Adrenal gland (tissue), 9 donors: ENCODE measurements at regions not wholly inside any gene's neighbourhood (a gene's known extent, or its start where the extent isn't known, plus 50 kb on each side); places are given as distances from the start of the nearest gene placed in this dataset.

ENCODE experiments used
- DNase-seq, 7 donors: peaks; one replicate each; pipeline ENCODE4 v3.0.0-alpha.2; 2019 to 2020
- H3K27ac ChIP-seq, 5 donors: fragments of 200-600 bp; sonication (generic) in 4 of 5; 1 replicate in 3 of 5; 2 replicates in 2 of 5; pipeline versions ENCODE4 v1.5.1 to v1.8.0; 2016 to 2020; ENCODE audit warnings: mild to moderate bottlenecking in 1 of 5
- H3K27me3 ChIP-seq: fragments of 200-600 bp; 2 replicates; pipeline ENCODE4 v1.8.0; 2021
- H3K36me3 ChIP-seq, 2 donors: fragments of 200-600 bp; replicated peaks in 1 of 2; 1 replicate in 1 of 2; 2 replicates in 1 of 2; pipeline versions ENCODE4 v1.5.1 to v1.8.0; 2018 to 2022
- H3K4me1 ChIP-seq, 2 donors: fragments of 200-600 bp; replicated peaks in 1 of 2; 1 replicate in 1 of 2; 2 replicates in 1 of 2; pipeline versions ENCODE4 v1.5.1 to v1.8.0; 2018 to 2021
- H3K4me3 ChIP-seq, 4 donors: fragments of 200-600 bp; sonication (generic) in 3 of 4; one replicate each; pipeline ENCODE4 v1.5.1; 2016 to 2018
- H3K9me3 ChIP-seq, 3 donors: fragments of 200-600 bp; sonication (generic) in 1 of 3; replicated peaks in 1 of 3; 1 replicate in 2 of 3; 2 replicates in 1 of 3; pipeline versions ENCODE4 v1.5.1 to v1.8.0; 2016 to 2021
- POLR2A ChIP-seq, 2 donors: fragments of 450-650 bp; IDR thresholded peaks; one replicate each; pipeline ENCODE4 v1.6.1; 2017; ENCODE audit warnings: antibody characterized with exemption in 2 of 2, mild to moderate bottlenecking in 2 of 2, moderate library complexity in 1 of 2
- WGBS, 4 donors: extraction: QIAGEN DNeasy Blood & Tissue Kit in 2 of 4; methylation state at CpG; one replicate each; pipeline versions ENCODE4 v1.1.5 to v1.1.7; 2013 to 2017; 5-methylcytosine and 5-hydroxymethylcytosine counted together
- intact Hi-C, 2 donors: fragments of 100-400 bp; cut with DNase I; formaldehyde crosslinking; loops; one replicate each; pipeline versions ENCODE4 v1.14.1 to v1.15.0; 2022 to 2023
- TF ChIP-seq, protein P1 (sequence below), 6 experiments: fragments of 450-650 bp in 4 of 6; fragments of 200-600 bp in 2 of 6; sonication (generic) in 1 of 6; IDR thresholded peaks; 1 replicate in 5 of 6; 2 replicates in 1 of 6; pipeline versions ENCODE4 v1.5.1 to v1.8.0; 2016 to 2021; ENCODE audit warnings: antibody characterized with exemption in 6 of 6, mild to moderate bottlenecking in 2 of 6, moderate library complexity in 1 of 6
- donor health status: healthy with polysubstance abuse.
- donor health status: Bipolar disorder and iron deficiency.
- donor health status: DM: yes; HTN: yes; CAD: no.
- donor health status: DM: no; HTN: no; CAD: no.
- donor health status: DM: no; HTN: no; CAD: no.

DNA sequence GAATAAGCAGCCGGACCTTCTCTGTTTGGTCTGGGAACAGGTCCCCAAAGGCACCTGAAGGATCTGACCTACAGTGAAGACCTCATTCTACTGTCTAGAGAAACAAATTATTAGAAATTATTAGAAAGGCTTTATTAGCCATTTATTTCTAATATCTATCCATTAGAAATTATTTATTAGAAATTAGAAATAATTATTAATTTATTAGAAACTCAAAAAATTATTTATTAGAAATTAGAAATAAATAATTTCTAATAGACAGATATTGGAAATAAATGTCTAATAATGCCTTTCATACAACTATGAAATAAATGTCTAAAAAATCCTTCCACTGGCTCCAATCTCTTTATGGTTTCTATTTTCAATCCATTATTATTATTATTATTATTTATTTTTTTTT, 285.7 kb upstream of the ERCC4 start:
- no peak for DNase-seq
- Histone ChIP-seq H3K9me3 (no peaks in the 10 kb centered on the region), H3K27me3 (no peaks in the 10 kb centered on the region), H3K36me3 (no peaks in the 10 kb centered on the region), H3K27ac (no peak overlapping the region), H3K4me3 (no peak overlapping the region), H3K4me1 (no peaks in the 10 kb centered on the region)
- intact Hi-C loops = no loop called here
- WGBS, 4 donors = 92 to 100% (median 96%) methylated on average over 1 of the region's 1 CpG
- TF ChIP-seq, protein P1, sequence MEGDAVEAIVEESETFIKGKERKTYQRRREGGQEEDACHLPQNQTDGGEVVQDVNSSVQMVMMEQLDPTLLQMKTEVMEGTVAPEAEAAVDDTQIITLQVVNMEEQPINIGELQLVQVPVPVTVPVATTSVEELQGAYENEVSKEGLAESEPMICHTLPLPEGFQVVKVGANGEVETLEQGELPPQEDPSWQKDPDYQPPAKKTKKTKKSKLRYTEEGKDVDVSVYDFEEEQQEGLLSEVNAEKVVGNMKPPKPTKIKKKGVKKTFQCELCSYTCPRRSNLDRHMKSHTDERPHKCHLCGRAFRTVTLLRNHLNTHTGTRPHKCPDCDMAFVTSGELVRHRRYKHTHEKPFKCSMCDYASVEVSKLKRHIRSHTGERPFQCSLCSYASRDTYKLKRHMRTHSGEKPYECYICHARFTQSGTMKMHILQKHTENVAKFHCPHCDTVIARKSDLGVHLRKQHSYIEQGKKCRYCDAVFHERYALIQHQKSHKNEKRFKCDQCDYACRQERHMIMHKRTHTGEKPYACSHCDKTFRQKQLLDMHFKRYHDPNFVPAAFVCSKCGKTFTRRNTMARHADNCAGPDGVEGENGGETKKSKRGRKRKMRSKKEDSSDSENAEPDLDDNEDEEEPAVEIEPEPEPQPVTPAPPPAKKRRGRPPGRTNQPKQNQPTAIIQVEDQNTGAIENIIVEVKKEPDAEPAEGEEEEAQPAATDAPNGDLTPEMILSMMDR (IDR thresholded peaks at IDR 0.05) = no peak
- TF ChIP-seq POLR2A (IDR thresholded peaks at IDR 0.05) = no peak

DNA sequence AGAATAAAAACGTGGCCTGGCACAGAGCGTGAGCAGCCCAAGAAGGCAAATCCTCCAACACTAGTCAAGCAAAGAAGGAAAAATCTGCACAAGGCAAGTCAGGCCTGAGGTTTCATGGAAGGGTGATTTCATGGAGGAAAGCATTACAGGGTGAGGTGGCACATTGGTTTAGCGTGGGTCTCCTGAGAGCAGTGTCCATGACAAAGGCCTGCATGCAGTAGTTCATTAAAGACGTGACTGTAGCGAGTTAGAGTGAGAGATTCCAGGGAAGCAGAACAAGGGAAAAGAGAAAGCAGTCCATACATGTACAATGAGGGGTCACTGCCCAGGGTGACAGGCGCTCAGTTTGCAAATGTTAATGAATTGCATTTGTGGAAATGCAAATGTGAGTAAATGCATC, 285.0 kb upstream of the ERCC4 start:
- no peaks in the 10 kb centered on the region for H3K36me3 ChIP-seq

DNA sequence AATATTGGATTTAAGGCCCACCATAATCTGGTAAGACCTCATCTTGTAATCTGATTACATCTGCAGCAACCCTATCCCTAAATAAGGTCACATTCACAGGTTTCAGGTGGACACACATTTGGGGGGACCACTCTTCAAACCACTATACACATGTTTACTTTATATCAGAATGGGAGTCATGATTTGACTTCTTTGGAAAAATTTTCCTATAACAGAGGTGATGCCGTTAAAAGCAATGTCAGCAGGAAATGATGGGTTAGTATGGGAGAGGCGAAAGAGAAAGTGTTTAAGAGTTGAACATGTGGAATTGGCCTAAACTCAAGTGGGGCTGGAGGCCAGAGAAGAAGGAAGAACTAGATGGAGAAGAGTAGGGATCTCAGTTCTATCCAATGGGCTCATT, 281.7 kb upstream of the ERCC4 start:
- DNase-seq = no peak
- H3K9me3 ChIP-seq = no peaks in the 10 kb centered on the region
- 85 to 93% (median 88%) methylated on average over 2 of the region's 2 CpGs for WGBS, 4 donors
- H3K27me3 ChIP-seq = no peaks in the 10 kb centered on the region
- no peaks in the 10 kb centered on the region for H3K36me3 ChIP-seq
- H3K4me3 ChIP-seq = no peak overlapping the region
- intact Hi-C loops = no loop called here
- TF ChIP-seq, protein P1 (IDR thresholded peaks at IDR 0.05) = no peak
- TF ChIP-seq POLR2A (IDR thresholded peaks at IDR 0.05) = no peak
- H3K27ac ChIP-seq = no peak overlapping the region
- no peaks in the 10 kb centered on the region for H3K4me1 ChIP-seq

More for the DNA sequence above, 285.0 kb upstream of the ERCC4 start:
- Histone ChIP-seq H3K4me3 (no peak overlapping the region), H3K4me1 (no peaks in the 10 kb centered on the region), H3K27ac (no peak overlapping the region), H3K9me3 (no peaks in the 10 kb centered on the region), H3K27me3 (no peaks in the 10 kb centered on the region)
- 83 to 91% (median 90%) methylated on average over 6 of the region's 6 CpGs for WGBS, 4 donors
- intact Hi-C loops = no loop called here
- DNase-seq = no peak
- TF ChIP-seq, protein P1 (IDR thresholded peaks at IDR 0.05) = no peak
- no peak for TF ChIP-seq POLR2A (IDR thresholded peaks at IDR 0.05)

DNA sequence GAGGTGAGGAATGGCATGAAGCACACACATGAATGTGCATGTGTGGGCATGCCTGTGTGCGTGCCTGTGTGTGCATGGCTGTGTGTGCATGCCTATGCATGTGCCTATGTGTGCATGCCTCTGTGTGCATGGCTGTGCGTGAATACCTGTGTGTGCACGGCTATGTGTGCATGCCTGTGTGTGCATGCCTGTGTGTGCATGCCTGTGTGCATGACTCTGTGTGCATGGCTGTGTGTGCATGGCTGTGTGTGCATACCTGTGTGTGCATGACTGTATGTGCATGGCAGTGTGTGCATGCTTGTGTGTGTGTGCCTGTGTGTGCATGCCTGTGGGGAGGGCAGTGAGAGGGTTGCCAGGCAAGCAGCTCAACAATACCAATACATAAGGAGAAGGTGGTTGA, 276.5 kb upstream of the ERCC4 start:
- WGBS, 4 donors = 73 to 86% (median 79%) methylated on average over 3 of the region's 3 CpGs
- TF ChIP-seq, protein P1 (IDR thresholded peaks at IDR 0.05) = no peak
- TF ChIP-seq POLR2A (IDR thresholded peaks at IDR 0.05) = no peak
- Histone ChIP-seq H3K36me3 (no peaks in the 10 kb centered on the region), H3K9me3 (no peaks in the 10 kb centered on the region), H3K4me3 (no peak overlapping the region), H3K4me1 (no peaks in the 10 kb centered on the region), H3K27me3 (no peaks in the 10 kb centered on the region), H3K27ac (no peak overlapping the region)
- intact Hi-C loops = no loop called here
- DNase-seq = no peak
